ENCODE measurements at regions not wholly inside any gene's neighbourhood (a gene's known extent, or its start where the extent isn't known, plus 50 kb on each side); places are given as distances from the start of the nearest gene placed in this dataset.

- DNase-seq, result no peak
Observed at GRCh38 chr10:132115732-132116131, 50.0 kb downstream of the JAKMIP3 start.

GRCh38 chr10:132117146-132117545 lies 51.4 kb downstream of the JAKMIP3 start:
- DNase-seq, result no peak

GRCh38 chr10:132117636-132118190 lies 52.0 kb downstream of the JAKMIP3 start:
- DNase-seq, result no peak

GRCh38 chr10:132118366-132118765 lies 52.6 kb downstream of the JAKMIP3 start:
- no peak for DNase-seq

GRCh38 chr10:132120200-132120599 lies 54.5 kb downstream of the JAKMIP3 start:
- no peak for DNase-seq

GRCh38 chr10:132120734-132121510 lies 55.2 kb downstream of the JAKMIP3 start:
- DNase-seq, result no peak

GRCh38 chr10:132121511-132121830 lies 55.7 kb downstream of the JAKMIP3 start:
- no peak for DNase-seq

GRCh38 chr10:132122097-132122861 lies 56.5 kb downstream of the JAKMIP3 start:
- DNase-seq, result no peak

GRCh38 chr10:132122939-132123445 lies 57.2 kb downstream of the JAKMIP3 start:
- no peak for DNase-seq

- DNase-seq, result no peak
Observed at GRCh38 chr10:132123606-132124005, 57.9 kb downstream of the JAKMIP3 start.

- no peak for DNase-seq
Observed at GRCh38 chr10:132124201-132124920, 58.6 kb downstream of the JAKMIP3 start.

- DNase-seq, result peak; percentile 4
Observed at GRCh38 chr10:132129431-132129830, 57.3 kb upstream of the DPYSL4 start.

- DNase-seq, result no peak
Observed at GRCh38 chr10:132130286-132131265, 56.2 kb upstream of the DPYSL4 start.

GRCh38 chr10:132131581-132132420 lies 54.9 kb upstream of the DPYSL4 start:
- DNase-seq, result no peak

- DNase-seq, result no peak
Observed at GRCh38 chr10:132132421-132132841, 54.3 kb upstream of the DPYSL4 start.

- DNase-seq, result no peak
Observed at GRCh38 chr10:132133005-132133404, 53.7 kb upstream of the DPYSL4 start.

GRCh38 chr10:132133449-132134240 lies 53.1 kb upstream of the DPYSL4 start:
- DNase-seq, result no peak

- DNase-seq, result no peak
Observed at GRCh38 chr10:132134241-132135052, 52.3 kb upstream of the DPYSL4 start.

All from fibroblast of skin of right quadriceps (primary cell).